ENCODE measurements at regions not wholly inside any gene's neighbourhood (a gene's known extent, or its start where the extent isn't known, plus 50 kb on each side); places are given as distances from the start of the nearest gene placed in this dataset.
A peak's percentile ranks its signal among the peaks of the same experiment; 100 is the strongest.

DNA sequence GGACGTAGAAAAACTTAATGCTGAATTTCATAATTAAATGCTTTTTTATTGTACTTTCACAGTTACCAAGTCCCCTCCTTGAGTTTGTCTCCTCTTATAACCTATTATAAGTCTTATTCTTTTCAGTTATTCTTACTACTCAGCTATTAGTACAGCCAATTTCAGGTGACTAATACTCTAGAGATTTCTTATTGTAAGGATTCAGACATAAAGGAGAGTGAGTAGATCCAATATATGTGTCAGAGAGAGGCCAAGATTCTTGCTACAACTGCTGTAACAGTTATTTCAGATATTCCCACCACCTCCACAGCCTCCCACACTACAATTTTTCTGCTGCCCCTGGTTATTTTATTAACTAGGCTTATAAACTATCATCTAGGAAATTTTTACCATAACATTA is 274.5 kb downstream of the GPAT3 start:
- Mint-ChIP-seq H3K9me3 (no peaks in the 10 kb centered on the region), H3K4me3 (no peak overlapping the region), H3K27me3 (no peaks in the 10 kb centered on the region), H3K4me1 (no peaks in the 10 kb centered on the region), H3K36me3 (ENCODE audit: low read depth) (no peaks in the 10 kb centered on the region), H3K27ac (no peak overlapping the region)
- no peak for DNase-seq
- POLR2A ChIA-PET = no interaction called here
- CTCF ChIA-PET = no interaction called here

- Mint-ChIP-seq H3K36me3 (ENCODE audit: low read depth) (no peaks in the 10 kb centered on the region), H3K27me3 (no peaks in the 10 kb centered on the region), H3K9me3 (no peaks in the 10 kb centered on the region), H3K27ac (no peak overlapping the region), H3K4me1 (no peaks in the 10 kb centered on the region), H3K4me3 (no peak overlapping the region)
- DNase-seq = no peak
- POLR2A ChIA-PET = no interaction called here
- CTCF ChIA-PET = no interaction called here
Measured at GRCh38 chr4:83809581-83809980, 273.7 kb downstream of the GPAT3 start.

GRCh38 chr4:83793481-83793880 is 257.6 kb downstream of the GPAT3 start:
- Mint-ChIP-seq H3K27me3 (no peaks in the 10 kb centered on the region), H3K36me3 (ENCODE audit: low read depth) (no peaks in the 10 kb centered on the region), H3K9me3 (no peaks in the 10 kb centered on the region), H3K4me3 (no peak overlapping the region), H3K27ac (no peak overlapping the region), H3K4me1 (no peaks in the 10 kb centered on the region)
- DNase-seq = no peak
- ChIA-PET POLR2A (no interaction called here), CTCF (no interaction called here)

DNA sequence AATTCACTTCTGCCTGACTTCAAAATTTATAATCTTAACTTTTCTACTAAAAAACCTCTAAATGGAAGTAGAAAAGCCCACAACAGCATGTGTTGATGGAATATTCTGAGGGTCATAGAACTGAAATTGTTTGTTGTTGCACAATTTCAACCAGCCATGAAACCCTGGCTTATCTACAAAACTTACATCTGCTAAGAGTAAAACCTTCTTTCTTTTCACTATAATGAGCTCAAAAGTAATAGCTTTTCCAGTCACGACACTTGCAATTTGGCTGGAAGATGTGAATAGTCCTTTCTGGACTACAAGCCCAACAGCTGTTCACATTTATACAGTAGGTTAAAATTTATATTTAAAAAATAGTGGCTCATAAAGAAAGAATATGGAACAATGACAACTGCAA is 250.0 kb downstream of the GPAT3 start:
- POLR2A ChIA-PET = no interaction called here

DNA sequence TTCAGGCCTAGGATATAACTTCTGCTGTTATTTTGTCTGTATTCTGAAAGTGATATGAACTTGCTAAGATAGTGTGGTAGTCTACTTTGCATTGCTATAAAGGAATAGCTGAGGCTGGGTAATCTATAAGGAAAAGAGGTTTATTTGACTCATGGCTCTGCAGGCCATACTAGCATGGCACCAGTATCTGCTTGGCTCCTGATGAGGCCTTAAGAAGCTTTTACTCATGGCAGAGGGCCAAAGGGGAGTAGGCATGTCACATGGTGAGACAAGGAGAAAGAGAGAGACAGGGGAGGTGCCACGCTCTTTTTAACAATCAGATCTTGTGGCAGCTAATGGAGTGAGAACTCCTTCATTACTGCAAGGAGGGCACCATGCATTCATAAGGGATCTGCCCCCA is 247.3 kb downstream of the GPAT3 start:
- no peaks in the 10 kb centered on the region for H3K9me3 Mint-ChIP-seq
- no peak overlapping the region for H3K27ac Mint-ChIP-seq
- peaks cover 5% of the 10 kb centered on the region for H3K27me3 Mint-ChIP-seq
- H3K4me1 Mint-ChIP-seq = no peaks in the 10 kb centered on the region
- no peak for DNase-seq
- H3K36me3 Mint-ChIP-seq (ENCODE audit: low read depth) = no peaks in the 10 kb centered on the region
- CTCF ChIA-PET = no interaction called here
- H3K4me3 Mint-ChIP-seq = no peak overlapping the region
- POLR2A ChIA-PET = no interaction called here

More for the DNA sequence above, 250.0 kb downstream of the GPAT3 start:
- Mint-ChIP-seq H3K4me3 (no peak overlapping the region), H3K4me1 (no peaks in the 10 kb centered on the region), H3K27ac (no peak overlapping the region), H3K9me3 (no peaks in the 10 kb centered on the region), H3K27me3 (peaks cover 3% of the 10 kb centered on the region), H3K36me3 (ENCODE audit: low read depth) (no peaks in the 10 kb centered on the region)
- no peak for DNase-seq
- CTCF ChIA-PET = no interaction called here

- H3K4me1 Mint-ChIP-seq = no peaks in the 10 kb centered on the region
- no peaks in the 10 kb centered on the region for H3K9me3 Mint-ChIP-seq
- peaks cover 2% of the 10 kb centered on the region for H3K27me3 Mint-ChIP-seq
- POLR2A ChIA-PET = no interaction called here
- no peak for DNase-seq
- H3K4me3 Mint-ChIP-seq = no peak overlapping the region
- H3K27ac Mint-ChIP-seq = no peak overlapping the region
- H3K36me3 Mint-ChIP-seq (ENCODE audit: low read depth) = no peaks in the 10 kb centered on the region
- CTCF ChIA-PET = no interaction called here
Measured at GRCh38 chr4:83782591-83782990, 246.7 kb downstream of the GPAT3 start.

GRCh38 chr4:83781434-83781833 is 245.5 kb downstream of the GPAT3 start:
- POLR2A ChIA-PET = no interaction called here
- Mint-ChIP-seq H3K27ac (no peak overlapping the region), H3K9me3 (no peaks in the 10 kb centered on the region), H3K4me1 (no peaks in the 10 kb centered on the region), H3K4me3 (no peak overlapping the region), H3K27me3 (peaks cover 2% of the 10 kb centered on the region), H3K36me3 (ENCODE audit: low read depth) (no peaks in the 10 kb centered on the region)
- CTCF ChIA-PET = no interaction called here
- no peak for DNase-seq

- H3K4me3 Mint-ChIP-seq = no peak overlapping the region
- ChIA-PET POLR2A (no interaction called here), CTCF (interaction anchor here (1.4 kb wide), 1 partner anchor 9 kb away, joined by 4 read pairs; no protein-coding TSS in a partner anchor)
- DNase-seq = no peak
- H3K9me3 Mint-ChIP-seq = no peaks in the 10 kb centered on the region
- no peaks in the 10 kb centered on the region for H3K36me3 Mint-ChIP-seq (ENCODE audit: low read depth)
- peaks cover 2% of the 10 kb centered on the region for H3K27me3 Mint-ChIP-seq
- no peak overlapping the region for H3K27ac Mint-ChIP-seq
- no peaks in the 10 kb centered on the region for H3K4me1 Mint-ChIP-seq
Measured at GRCh38 chr4:83780053-83780733, 244.3 kb downstream of the GPAT3 start.

- POLR2A ChIA-PET = no interaction called here
- no peaks in the 10 kb centered on the region for H3K9me3 Mint-ChIP-seq
- H3K4me1 Mint-ChIP-seq = no peaks in the 10 kb centered on the region
- no peak overlapping the region for H3K4me3 Mint-ChIP-seq
- peaks cover 2% of the 10 kb centered on the region for H3K27me3 Mint-ChIP-seq
- CTCF ChIA-PET = interaction anchor here (1.4 kb wide), 1 partner anchor 8 kb away, joined by 4 read pairs; no protein-coding TSS in a partner anchor
- no peak overlapping the region for H3K27ac Mint-ChIP-seq
- no peak for DNase-seq
- H3K36me3 Mint-ChIP-seq (ENCODE audit: low read depth) = no peaks in the 10 kb centered on the region
Measured at GRCh38 chr4:83779103-83780052, 243.5 kb downstream of the GPAT3 start.

DNA sequence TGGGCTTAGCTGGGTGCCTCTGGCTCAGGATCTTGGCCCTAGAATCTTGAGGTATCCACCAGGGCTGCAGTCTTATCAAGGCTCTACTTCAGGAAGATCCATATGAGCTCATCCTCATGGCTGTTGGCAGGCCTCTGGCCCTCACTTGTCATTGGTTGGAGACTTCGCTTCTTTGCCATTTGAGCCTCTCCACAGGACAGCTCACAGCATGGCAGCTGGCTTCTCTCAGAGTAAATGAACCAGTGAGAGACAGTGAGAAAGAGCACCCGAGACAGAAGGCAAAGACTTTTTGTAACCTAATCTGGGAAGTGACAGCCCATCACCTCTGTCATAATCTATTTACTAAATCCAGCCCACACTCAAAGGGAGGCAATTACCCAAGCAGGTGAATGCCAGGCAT is 236.8 kb downstream of the GPAT3 start:
- no peaks in the 10 kb centered on the region for H3K9me3 Mint-ChIP-seq
- CTCF ChIA-PET = no interaction called here
- H3K27me3 Mint-ChIP-seq = no peaks in the 10 kb centered on the region
- no peak overlapping the region for H3K27ac Mint-ChIP-seq
- H3K4me3 Mint-ChIP-seq = no peak overlapping the region
- H3K4me1 Mint-ChIP-seq = no peaks in the 10 kb centered on the region
- DNase-seq = no peak
- POLR2A ChIA-PET = no interaction called here
- H3K36me3 Mint-ChIP-seq (ENCODE audit: low read depth) = no peaks in the 10 kb centered on the region

DNA sequence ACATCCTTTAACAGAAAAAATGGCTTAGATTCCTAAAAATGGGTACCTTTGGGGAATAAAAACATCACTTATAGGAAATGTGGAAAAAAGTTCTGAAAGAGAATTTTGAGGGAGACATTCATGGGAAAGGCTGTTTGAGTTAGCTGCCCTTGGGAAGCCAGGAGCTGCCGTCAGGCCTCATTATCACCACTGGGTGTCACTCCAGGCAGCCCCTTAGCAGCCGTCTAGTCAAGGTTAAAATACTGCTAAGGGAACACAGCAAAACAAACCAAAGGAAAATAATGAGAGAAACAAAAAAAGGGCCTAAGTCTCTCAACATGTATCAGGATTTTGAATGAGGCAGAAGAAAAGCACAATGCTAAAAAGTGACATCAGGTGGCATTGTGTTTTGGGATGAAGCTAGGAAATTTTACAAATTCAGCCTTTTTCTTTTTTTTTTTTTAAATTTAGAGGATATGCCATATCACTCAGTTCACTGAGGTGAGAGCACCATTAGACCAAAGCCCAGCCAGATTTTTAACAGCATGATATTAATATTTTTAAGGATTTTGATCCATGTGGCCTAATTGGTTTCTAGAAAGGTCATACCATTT is 235.3 kb downstream of the GPAT3 start:
- Mint-ChIP-seq H3K9me3 (no peaks in the 10 kb centered on the region), H3K4me3 (no peak overlapping the region), H3K36me3 (ENCODE audit: low read depth) (no peaks in the 10 kb centered on the region), H3K4me1 (no peaks in the 10 kb centered on the region), H3K27me3 (no peaks in the 10 kb centered on the region), H3K27ac (no peak overlapping the region)
- ChIA-PET CTCF (interaction anchor here (1.0 kb wide), 1 partner anchor 9 kb away, joined by 4 read pairs; no protein-coding TSS in a partner anchor), POLR2A (no interaction called here)
- peak; percentile 17 for DNase-seq

- POLR2A ChIA-PET = no interaction called here
- CTCF ChIA-PET = no interaction called here
Measured at GRCh38 chr4:83768146-83768545, 232.2 kb downstream of the GPAT3 start.

GRCh38 chr4:83767067-83767466 is 231.2 kb downstream of the GPAT3 start:
- Mint-ChIP-seq H3K27ac (no peak overlapping the region), H3K4me1 (no peaks in the 10 kb centered on the region), H3K4me3 (no peak overlapping the region), H3K27me3 (no peaks in the 10 kb centered on the region), H3K9me3 (no peaks in the 10 kb centered on the region), H3K36me3 (ENCODE audit: low read depth) (no peaks in the 10 kb centered on the region)
- ChIA-PET CTCF (no interaction called here), POLR2A (no interaction called here)
- no peak for DNase-seq

More at GRCh38 chr4:83768146-83768545, 232.2 kb downstream of the GPAT3 start:
- Mint-ChIP-seq H3K4me3 (no peak overlapping the region), H3K9me3 (no peaks in the 10 kb centered on the region), H3K36me3 (ENCODE audit: low read depth) (no peaks in the 10 kb centered on the region), H3K27ac (no peak overlapping the region), H3K4me1 (no peaks in the 10 kb centered on the region), H3K27me3 (no peaks in the 10 kb centered on the region)
- no peak for DNase-seq

Data from activated CD4-positive, alpha-beta memory T cell treated with anti-CD3 and anti-CD28 coated beads, Interleukin-2, amount 10 ng/mL, durations not matched to agents 7 days and 5 days (primary cell).